D341Med (cell line): ENCODE measurements at regions not wholly inside any gene's neighbourhood (a gene's known extent, or its start where the extent isn't known, plus 50 kb on each side); places are given as distances from the start of the nearest gene placed in this dataset.
"Not testable (repeated sequence)": the region's sequence is repeated elsewhere in the genome, so short reads cannot be mapped to it uniquely, and the experiment has no call there.

Experiments
- DNase-seq: peaks from one replicate; pipeline ENCODE4 v3.0.0; 2012; ENCODE audit warnings: low spot score

DNA sequence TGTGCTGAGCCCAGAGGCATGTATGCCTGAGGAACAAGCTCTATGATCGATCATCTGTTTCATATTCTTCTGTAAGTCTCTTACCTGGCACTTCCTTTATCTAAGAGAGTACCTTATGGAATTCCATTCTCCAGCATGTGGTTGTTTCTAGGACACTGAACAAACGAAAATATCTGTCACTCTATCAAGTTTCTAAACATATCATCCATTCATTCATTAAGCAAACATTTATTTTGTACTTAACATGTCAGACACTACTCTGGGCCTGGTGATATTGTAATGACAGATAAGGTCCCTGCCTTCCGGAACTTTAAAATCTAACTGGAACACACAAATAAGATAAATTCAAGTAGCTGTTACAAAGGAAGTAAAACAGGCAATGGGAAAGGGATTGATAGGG is 477.1 kb downstream of the IGSF11 start:
- DNase-seq = no peak

DNA sequence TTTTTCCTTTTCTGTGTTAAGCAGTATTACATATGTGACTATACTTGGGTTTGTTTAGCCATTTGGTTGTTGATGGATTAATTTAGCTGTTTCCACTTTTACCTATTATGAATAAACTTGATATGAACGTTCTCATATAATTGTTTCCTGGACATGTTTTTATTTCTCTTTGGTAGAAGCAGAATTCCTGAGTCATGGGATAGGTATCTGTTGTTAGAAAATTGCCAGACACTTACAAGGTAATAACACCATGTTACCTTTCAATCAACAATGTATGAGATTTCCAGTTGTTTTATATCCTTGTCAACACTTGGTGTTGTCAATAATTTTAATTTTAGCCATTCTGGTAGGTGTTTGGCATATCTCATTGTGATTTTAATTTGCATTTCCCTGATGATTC is 475.4 kb downstream of the IGSF11 start:
- DNase-seq = no peak

DNA sequence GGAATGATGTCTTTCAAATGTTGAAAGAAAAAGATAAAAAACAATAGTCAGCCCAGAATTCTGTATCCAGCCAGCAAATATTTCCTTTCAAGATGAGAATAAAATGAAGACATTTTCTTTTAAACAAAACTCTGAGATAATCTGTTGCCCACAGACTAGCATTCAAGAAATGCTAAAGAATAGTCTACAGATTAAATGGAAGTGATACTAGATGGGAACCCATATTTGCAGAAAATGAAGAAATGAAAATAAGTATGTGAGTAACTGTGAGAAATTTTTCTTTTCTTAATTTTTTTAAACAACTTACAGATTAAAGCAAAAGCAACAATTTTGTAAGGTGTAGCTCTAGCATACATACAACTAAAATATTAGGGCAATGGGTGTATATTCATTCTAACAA is 469.8 kb downstream of the IGSF11 start:
- DNase-seq = no peak

DNA sequence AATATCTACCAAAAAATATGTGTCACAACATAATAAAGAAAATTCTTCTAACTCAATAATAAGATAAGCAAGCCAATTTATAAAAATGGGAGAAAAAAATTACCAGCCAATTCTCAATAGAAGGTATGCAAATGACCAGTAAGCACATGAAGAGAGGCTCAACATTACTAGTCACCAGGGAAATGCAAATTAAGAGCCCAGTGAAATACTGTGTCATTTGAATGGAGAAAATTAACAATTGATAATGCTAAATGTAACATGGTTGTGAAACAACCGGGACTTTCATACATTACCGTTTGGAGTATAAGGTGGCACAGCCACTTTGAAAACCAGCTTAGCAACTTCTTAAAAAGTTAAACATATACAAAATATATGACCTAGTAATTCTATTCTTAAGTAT is 460.7 kb downstream of the IGSF11 start:
- no peak for DNase-seq

DNA sequence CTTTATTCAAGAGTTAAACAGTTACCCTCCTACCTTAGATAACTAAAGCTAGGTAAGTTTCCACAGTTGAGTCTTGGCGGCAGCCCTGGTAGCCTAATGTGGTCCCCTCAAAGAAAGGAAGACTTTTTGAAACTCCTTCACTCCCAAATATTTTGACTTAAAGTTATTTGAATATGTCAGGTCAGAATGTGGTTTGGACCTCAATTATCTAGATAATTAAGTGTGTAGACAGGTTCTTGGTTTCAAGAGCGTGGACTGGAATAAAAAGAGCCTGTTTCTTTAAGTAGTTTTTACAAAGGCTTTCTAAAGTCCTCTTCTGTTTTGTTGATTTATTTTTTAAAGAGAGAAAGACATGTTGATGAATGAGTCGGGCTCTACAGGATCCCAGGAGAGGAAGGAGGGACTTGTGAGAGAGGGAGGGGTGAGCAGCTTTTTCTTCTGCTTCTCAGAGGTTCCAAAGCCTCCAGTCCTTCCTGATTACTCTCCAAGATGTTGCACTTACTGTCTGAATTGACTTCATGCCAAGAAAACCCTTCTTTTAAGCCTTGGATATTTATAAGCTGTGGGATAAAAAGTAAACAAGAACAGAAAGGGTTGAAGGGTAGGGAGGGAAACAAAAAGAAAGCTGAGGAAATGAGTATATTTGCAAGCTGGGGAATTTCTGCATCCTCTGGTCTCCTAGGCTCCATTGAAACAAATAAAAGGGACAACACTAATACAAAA is 457.4 kb downstream of the IGSF11 start:
- no peak for DNase-seq

DNA sequence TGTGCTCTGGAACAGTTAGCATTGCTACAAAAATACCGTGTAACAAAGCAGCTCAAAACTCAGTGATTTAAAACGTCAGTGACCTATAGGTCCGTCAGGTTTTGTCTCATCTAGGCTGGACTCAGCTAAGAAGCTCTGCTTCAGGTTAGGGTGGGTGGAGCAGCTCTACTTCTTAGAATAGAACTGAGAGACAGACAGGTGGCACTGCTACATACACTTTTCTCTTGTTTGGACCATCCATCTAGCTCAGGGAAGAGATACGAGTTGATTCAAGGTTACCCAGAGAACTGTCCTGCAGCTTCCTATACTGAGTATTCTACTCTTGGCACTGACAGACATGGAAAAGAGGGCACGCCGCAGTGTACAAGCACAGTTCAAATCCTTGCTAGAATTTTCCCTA is 456.1 kb downstream of the IGSF11 start:
- no peak for DNase-seq

DNA sequence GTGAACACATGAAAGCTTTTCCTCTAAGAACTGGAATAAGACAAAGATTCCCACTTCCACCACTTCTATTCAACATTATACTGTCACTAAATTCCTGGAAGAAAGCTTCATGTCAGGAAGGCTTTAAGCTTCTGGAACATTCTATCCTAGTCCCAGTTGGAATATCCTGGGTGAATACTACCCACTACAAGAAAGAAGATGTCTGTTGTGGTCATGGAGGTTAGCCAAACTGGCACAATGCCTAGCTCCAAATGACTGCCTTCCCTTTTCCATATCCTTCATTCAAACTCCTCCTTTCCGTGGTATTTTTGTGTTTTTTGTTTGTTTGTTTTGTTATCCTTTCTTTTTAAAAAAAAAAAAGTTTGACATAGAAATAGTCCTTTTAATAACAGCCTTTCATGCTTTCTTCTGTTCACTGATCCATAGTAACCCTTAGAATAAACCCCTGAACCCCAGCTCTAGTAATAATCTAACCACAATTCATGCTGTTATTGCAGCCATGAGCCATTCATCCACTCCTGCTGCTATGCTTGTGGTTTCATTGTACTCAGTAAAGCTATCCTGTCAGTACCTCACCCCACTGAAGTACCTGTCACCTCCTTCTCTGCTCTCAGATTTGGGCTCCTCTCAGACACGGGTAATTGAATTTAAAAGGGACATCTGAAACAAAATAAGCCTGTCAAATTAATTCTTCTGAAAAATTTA is 447.5 kb downstream of the IGSF11 start:
- DNase-seq = no peak

DNA sequence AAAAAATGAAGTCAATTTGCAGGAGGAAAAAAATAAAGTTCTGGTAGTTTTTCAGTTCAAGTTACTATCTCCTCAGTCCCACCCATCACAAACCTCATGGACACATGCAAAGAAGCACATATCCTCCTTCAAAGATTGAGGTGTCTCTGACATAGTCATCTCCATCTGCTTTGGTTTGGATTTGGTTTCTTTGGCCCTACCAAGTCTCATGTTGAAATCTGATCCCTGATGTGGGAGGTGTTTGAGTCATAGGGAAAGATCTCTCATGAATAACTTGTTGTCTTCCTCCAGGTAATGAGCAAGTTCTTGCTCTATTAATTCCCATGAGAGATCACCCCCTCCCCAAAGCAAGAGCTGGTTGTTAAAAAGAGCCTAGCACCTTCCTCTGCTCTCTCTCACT is 446.8 kb downstream of the IGSF11 start:
- DNase-seq = no peak

DNA sequence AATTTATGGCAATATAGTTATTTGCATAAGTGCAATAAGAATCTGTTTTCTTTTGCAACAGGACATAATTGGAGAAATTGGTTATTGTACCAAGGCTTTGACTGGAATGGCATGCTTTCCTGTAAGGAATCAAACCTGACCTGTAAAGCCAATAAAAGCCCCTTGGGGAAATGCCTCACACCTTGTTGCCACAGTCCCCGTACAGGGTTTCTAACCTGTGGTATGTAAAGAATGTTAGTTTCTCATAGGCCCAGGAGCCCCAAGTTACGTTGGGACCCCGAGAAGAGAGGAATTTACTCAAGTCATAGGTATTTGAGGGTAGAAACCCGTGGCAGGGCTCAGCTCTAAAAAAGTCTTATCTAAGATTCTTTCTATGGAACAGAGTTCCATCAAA is 441.4 kb downstream of the IGSF11 start:
- DNase-seq = no peak

DNA sequence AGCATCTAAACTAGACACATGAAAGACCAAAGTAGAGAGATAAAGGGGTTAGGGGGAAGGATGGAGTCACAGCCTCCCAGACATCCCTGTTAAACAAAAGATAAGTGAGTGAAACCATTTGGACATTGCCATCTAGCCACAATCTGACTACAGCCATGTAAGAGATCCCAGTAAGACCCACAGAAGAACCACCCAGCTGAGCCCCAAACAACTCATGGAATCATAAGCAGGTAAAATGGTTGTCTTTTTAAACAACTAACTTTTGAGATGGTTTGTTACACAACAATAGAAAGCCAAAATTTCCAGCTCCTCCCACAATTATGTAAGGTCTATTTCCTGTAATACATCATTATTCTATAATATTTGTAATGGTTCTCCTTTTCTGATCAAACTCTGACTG is 437.5 kb downstream of the IGSF11 start:
- no peak for DNase-seq

DNA sequence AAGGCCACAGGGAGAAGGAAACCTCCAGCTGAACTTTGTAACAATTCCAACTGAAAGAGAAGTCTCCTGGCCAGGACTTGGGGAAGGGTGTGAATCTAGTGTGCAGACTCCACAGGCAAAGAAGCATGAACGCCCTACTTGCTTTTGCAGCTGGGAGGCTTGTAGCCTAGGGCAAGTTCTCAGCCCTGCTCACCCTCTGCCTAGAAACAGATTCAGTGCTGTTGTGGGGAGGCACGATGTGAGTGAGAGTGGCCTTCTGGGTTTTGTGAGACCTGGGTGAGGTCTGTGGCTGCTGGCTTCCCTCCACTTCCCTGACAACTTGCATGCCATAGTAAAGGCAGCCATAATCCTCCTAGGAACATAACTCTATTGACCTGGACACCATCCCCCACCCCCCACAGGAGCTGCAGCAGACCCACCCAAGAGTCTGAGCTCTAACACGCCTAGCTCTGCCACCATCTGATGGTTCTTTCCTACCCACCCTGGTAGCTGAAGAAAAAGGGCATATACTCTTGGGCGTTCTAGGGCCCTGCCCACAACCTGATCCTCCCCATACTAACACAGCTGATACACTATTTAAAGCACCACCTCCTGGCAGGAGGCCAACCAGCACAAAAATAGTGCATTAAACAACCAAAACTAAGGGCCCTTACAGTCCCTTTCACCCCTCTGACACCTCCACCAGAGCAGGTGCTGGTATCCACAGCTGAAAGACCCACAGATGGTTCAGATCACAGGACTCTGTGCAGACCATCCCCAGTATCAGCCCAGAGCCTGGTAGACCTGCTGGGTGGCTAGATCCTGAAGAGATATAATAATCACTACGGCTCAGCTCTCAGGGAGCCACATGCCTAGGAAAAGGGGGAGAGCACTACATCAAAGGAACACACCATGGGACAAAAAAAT is 426.5 kb downstream of the IGSF11 start:
- no peak for DNase-seq

DNA sequence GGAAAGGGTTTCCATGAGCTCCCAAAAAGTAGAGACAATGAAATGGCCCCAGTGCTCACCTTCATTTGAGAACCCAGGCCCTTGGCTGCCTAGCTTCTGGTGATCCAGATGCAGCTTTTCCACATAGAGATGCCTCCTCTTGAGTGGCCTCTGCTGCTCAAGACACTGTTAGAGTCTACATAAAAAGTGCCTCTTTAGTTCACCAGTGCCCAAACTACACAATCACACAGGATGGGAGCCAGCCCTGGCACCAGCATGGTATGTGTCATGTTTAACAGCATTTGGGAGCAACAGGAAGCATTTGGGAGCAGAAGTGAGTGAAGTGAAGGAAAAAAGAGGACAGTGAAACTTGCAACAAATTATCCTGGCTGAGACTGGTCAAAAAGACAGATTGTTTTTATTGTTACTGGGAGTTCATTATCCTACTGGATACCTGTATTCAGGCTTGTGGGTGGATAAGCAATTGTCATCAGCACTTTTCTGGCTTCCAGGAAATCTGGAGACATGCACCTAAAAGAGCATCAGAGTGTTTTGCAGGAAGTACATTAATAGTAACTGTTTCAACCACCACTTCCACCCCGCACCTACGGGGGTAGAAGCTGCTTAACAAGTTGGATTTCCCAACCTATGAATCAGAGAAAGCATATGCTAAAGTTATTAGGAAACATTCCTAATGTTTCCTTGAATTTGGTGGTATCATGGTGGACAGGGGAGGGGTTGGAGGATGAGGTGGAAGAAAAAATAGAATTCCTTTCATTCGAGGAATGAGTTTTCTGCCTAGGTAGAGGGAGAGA is 416.2 kb downstream of the IGSF11 start:
- DNase-seq = no peak

DNA sequence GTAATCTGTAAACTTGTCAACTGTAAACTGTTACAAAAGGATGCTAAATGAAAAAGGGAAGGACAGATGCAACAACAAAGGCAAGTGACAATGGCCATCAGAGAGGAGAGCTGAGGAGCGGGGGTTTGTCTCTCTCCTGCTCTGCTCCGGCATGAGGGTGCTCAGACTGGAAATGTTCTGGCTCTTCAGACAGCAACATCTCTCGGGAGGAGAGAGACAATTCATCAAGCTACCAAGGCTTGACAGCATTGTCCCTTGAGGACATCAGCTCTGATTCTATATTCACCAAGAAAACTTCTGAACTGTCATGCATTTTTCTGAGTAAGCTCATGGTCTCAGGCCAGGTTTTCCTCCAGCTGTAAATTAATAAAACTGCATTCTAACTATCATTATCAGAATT is 408.2 kb downstream of the IGSF11 start:
- DNase-seq = no peak

DNA sequence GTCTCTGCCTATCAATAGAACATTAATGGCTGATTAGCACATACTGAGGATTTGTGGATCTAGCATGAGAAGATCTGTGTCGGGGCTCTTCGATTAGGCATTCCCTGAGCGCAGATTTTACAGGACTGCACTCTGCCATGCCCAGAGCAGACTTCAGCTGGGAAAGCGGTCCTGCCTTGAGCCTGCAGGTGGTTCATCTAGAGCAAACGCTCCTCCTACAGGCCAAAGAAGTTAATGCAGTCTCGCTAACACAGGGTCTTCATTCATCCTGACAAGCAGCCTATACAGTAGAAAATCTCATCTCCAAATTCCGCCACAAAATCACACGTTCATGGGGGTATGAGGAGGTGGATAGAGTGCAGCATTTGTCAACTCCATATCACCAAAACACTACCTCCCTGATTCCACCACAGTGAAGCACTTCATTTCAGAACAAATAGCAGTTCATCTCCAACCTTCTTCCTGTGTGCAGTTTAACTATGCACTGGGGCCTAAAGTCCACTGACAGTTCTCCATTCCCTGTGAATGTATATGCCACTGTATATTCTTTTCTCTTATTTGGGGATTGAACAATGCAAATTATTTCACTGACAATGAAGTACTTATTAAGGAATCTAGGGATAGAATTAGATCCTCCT is 405.8 kb downstream of the IGSF11 start:
- DNase-seq = peak; percentile 85

DNA sequence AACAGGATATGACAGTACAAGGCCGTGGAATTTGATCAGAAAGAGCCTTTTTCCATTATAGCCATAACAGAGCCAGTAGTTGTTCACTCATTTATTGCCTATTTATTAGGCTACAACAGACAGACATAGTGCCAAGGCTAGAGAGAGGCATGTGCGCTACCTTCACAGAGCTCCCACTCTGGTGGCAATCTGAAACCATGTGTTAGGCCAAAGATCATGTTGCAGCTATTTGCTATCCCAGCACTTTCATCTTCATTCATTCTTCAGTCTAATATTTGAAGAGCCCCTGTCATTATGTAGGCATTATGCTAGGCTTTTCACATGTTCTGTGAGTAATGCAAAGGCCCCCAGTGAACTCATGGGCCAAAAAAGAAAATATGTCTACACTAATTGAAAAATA is 404.8 kb downstream of the IGSF11 start:
- DNase-seq = no peak

DNA sequence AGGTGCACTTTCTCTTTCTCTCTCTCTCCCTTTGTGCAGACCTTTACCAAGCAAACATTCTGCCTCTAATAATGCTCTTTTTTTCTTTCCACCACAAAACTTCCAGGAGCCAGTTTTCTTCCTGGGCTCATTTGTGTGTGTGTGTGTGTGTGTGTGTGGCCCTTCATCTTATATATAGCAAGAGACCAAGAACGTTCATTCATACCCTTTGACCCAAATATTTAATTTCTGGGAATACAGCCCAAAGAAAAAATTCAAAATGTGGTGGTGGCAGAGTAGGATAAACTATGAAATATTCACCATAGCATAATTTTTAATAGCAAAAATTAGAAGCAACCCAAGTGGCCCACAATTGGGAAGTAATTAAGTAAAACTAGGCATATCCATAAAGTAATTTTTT is 398.9 kb downstream of the IGSF11 start:
- no peak for DNase-seq

DNA sequence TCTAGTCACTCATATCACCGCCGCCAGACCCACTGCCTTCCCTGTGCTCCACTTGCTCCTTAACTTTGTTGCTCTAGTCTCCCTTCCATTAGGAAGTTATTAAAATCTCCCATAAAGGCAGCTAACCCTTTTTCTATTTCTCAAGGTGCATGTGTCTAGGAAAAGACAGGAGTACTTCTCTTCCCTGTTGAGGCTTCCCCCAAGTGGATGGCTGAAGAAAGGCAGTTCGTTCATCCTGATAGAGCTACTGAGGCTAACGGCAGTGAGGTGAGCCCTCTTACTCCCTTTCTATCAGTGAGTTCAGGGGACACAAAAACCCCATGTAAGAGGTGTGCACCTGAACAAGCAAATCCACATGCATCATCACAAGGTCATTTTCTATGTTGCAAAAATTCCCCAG is 397.8 kb downstream of the IGSF11 start:
- DNase-seq = peak; percentile 34

DNA sequence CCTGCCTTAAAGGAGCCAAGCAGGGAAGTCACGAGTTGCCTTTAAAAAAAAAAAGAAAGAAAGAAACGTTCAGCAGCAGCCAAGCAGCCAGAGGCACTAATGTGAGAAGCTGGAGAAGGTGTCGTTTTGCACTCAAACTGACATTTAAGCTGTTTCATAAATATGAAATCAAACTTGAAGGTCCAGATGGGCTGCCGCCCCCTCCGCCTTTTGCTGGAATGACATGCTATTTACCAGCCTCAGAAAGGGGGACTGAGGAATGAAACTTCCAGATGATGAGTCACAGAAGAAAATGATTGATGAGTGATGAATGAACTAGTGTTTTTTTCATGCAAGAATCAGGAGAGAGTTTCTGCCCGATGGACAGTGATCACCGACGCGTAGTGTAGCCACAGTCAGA is 396.8 kb downstream of the IGSF11 start:
- no peak for DNase-seq

DNA sequence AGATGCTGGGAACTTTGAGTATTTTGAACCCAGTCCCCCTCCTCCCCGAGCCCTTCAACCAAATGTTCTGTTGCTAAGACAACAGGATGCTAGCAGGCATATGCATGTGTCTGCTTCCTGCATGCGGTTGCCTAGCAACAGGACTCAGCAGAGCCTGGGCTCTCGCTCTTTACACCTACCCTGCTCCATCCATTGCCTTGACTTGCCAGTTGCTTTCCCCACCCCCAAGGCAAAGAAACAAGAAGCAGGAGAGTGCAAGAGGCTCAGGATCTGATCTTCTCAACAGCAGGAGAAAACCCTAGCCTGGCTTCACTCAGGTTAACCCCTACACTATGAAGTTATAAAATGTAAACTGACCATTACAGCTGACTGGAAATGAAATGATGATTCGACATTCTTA is 393.0 kb downstream of the IGSF11 start:
- DNase-seq = no peak

DNA sequence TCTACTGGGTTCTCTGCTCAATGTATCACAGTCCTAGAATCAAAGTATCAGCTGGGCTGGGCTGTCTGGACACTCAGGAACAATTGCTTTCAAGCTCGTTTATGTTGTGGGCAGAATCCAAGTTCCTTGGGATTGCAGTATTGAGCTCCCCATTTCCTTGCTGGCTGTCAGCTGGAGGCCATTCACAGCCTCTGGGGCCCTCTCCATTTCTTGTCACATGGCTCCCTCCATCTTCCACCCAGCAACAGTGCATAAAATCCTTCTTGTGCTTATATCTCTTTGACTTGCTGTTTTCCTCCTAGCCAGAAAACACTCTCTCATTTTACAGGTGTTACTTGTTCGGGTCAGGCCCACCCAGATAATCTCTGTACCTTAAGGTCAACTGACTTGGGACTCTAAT is 363.5 kb downstream of the IGSF11 start:
- DNase-seq = no peak

DNA sequence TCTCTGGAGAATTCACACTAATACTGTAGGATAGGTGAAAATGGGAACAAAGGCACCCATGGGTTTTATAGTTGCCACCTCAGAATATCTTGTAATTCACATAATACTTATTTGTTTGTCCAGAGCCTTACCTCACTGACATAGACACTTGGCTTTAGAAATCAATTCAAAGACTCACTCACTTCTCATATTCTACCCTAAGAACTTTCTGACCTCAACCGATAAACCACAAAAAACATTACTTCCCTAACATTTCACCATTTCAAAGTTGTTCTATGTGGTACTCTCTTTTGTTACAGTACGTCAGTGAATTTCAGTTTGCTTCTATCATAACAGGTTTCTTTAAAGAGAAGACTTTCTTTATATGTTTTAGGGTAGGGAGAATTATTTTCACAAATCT is 359.3 kb downstream of the IGSF11 start:
- DNase-seq = no peak

DNA sequence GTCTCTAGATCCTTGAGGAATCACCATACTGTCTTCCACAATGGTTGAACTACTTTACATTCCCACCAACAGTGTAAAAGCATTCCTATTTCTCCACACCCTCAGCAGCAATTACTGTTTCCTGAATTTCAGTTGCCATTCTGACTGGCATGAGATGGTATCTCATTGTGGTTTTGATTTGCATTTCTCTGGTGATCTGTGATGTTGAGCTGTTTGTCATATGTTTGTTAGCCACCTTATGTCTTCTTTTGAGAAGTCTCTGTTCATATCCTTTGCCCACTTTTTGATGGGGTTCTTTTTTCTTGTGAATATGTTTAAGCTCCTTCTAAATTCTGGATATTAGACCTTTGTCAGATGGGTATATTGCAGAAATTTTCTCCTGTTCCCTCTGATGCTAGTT is 356.0 kb downstream of the IGSF11 start:
- not testable (repeated sequence) for DNase-seq
